GM19395 (cell line): ENCODE measurements at regions not wholly inside any gene's neighbourhood (a gene's known extent, or its start where the extent isn't known, plus 50 kb on each side); places are given as distances from the start of the nearest gene placed in this dataset.
"Not testable (repeated sequence)": the region's sequence is repeated elsewhere in the genome, so short reads cannot be mapped to it uniquely, and the experiment has no call there.

Experiments used
- ATAC-seq: cut with Tn5 transposase; IDR thresholded peaks from one replicate; pipeline ENCODE4 v1.9.1; 2021; ENCODE audit warnings: mild to moderate bottlenecking, moderate library complexity; ENCODE audit not compliant: unreplicated experiment

GRCh38 chr1:149274493-149274892, 171.1 kb upstream of the NBPF9 start:
- ATAC-seq = not testable (repeated sequence)

- ATAC-seq = not testable (repeated sequence)
These were observed 172.5 kb upstream of the NBPF9 start for GRCh38 chr1:149275802-149276201.

GRCh38 chr1:149276496-149276895, 173.1 kb upstream of the NBPF9 start:
- not testable (repeated sequence) for ATAC-seq

GRCh38 chr1:149278156-149278555, 174.8 kb upstream of the NBPF9 start:
- not testable (repeated sequence) for ATAC-seq

- ATAC-seq = not testable (repeated sequence)
These were observed 175.7 kb upstream of the NBPF9 start for GRCh38 chr1:149279015-149279414.

- not testable (repeated sequence) for ATAC-seq
These were observed 176.2 kb upstream of the NBPF9 start for GRCh38 chr1:149279512-149279911.

GRCh38 chr1:149284773-149285172, 181.4 kb upstream of the NBPF9 start:
- ATAC-seq = not testable (repeated sequence)

DNA sequence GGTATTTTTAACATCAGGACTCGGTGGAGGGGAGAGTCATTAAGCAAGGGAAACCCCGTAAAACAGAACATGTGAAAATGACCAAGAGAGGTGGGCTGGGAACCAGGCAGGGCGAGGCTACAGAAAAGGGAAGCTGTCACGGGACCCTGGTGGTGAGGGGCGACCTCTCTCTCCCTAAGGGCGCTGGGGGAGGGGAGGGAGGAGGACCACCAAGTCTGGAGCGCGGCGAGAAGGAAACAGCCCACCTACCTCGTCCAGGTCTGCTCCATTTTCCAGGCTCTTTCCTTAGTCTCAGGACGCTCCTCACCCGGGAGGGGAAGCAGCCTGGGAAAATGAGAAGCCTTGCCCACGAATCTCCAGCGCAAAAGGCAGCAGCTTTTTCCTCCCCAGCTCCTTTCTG, 181.9 kb upstream of the NBPF9 start:
- ATAC-seq = not testable (repeated sequence)

DNA sequence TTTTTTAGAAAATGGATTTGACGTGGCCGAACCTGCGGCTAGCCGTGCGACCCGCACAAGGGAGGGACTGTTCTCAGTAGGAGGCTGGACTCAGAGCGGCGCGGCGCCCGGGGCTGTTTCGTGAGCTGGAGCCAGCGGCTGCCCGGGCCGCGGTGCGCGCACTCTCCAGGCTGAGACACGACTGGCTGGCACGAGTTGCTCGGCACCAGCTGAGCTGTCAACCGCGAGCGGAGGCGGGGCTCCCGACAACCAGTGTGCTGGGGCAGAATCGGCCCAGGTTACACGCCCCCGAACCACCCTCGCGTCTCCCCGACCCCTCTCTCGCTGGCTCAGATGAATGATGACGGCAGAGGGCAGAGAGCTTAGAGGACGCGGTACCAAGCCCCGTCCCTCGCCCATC, 182.3 kb upstream of the NBPF9 start:
- not testable (repeated sequence) for ATAC-seq

- ATAC-seq = not testable (repeated sequence)
These were observed 185.2 kb upstream of the NBPF9 start for GRCh38 chr1:149288580-149288979.

- ATAC-seq = not testable (repeated sequence)
These were observed 174.2 kb upstream of the NBPF19 start for GRCh38 chr1:149300478-149301218.

DNA sequence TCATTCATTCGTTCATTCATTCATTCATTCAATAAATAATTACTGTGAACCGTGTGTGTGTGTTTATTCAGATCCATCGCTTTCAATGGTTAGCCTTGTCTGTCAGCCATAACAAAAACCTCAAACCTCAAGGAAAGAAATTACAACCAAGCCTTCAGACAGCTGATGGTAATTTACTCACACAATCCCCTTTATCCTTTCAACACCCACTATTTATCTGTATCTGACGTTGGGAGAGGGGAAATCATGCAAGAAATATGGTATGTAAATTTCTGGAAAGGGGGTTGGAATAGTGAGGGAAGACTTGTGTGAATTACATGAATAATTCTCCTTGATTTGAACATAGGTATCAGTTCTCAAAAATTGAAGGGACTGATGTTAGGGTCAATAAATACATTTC, 173.6 kb upstream of the NBPF19 start:
- not testable (repeated sequence) for ATAC-seq

DNA sequence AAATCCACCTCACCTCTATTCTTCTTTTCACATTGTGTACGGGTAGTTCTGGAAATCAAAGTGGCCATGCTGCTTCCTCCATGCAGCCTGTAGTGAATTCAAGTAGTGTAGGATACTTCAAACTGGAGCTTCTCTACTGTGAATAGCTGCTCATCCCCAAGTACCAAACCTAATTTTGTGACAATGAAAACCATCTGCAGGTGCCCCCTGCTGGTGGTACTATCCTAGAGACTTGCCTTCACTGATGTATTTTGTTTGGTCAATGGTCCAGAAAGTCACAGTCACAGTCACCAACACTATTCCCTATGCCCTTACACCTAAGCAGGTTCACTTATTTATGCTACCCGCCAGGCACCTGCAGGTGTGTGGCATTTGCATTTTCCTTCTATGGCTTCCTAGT, 170.0 kb upstream of the NBPF19 start:
- ATAC-seq = not testable (repeated sequence)

- ATAC-seq = not testable (repeated sequence)
These were observed 167.2 kb upstream of the NBPF19 start for GRCh38 chr1:149307640-149308039.

GRCh38 chr1:149314921-149315320, 159.9 kb upstream of the NBPF19 start:
- ATAC-seq = not testable (repeated sequence)

- not testable (repeated sequence) for ATAC-seq
These were observed 153.7 kb upstream of the NBPF19 start for GRCh38 chr1:149320971-149321731.

DNA sequence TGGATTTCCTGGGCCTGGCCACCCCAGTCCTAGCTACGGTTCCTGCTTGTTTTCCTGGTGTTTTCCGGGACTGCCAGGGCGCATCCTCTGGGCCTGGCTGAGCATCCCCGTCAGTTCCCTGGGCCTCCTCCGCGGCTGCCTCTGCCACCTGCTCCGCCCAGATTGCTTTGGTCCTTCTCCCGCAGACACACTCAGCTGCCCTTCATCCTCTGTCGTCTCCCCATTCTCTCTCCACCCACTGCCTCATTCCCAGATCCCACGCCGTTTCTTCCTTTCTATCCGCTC, 153.2 kb upstream of the NBPF19 start:
- ATAC-seq = not testable (repeated sequence)

- ATAC-seq = not testable (repeated sequence)
These were observed 144.8 kb upstream of the NBPF19 start for GRCh38 chr1:149330081-149330335.

DNA sequence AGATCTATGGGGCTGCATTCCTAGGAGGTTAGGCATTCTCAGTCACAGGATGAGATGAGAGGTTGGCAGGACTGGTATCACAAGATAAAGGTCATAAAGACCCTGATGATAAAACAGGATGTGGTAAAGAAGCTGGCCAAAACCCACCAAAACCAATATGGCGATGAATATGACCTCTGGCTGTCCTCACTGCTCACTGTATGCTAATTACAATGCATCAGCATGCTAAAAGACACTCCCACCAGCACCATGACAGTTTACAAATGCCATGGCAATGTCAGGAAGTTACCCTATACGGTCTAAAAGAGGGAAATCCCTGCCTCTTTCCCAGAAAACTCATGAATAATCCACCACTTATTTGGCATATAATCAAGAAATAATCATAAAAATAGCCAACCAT, 138.8 kb upstream of the NBPF19 start:
- not testable (repeated sequence) for ATAC-seq

DNA sequence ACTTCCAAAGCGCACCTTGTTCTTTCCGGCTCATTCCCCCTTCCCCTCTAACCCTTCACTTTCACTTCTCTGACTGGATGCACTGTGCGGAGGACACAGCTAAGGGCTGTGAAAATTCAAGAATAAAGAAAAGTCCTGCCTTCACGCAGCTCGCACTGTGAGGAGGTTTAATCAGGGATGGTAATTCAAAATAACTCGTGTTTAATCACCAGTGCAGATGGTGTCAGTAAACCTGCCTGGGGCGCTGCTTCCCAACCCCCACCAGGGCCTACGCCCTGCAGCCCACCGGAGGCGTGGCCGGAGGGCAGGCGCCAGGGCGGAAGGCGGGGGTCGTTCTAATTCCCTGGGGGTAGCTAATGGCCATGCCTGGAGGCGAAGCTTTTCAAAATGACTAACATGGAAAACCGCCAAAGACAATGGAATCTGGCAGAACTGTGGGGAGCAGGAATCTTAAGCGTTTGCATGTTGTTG, 136.6 kb upstream of the NBPF19 start:
- not testable (repeated sequence) for ATAC-seq

DNA sequence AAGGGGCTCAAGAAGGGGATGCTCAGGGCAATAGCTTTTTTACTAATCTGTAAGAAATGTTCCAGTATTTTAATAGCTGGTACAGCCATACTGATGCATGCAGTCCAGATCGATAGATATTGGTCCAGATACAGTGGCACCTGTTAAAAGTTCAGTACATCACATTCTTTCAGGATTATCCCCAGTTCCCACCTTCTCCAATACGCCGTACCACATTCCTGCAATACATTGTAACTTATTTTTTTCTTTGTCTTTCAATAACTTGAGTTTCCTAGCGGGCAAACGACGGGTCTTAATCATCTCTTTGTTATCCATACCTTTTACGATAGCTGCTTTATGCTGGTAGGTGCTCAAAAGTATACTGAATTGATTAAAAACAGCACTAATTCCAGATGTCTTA, 136.1 kb upstream of the NBPF19 start:
- not testable (repeated sequence) for ATAC-seq

DNA sequence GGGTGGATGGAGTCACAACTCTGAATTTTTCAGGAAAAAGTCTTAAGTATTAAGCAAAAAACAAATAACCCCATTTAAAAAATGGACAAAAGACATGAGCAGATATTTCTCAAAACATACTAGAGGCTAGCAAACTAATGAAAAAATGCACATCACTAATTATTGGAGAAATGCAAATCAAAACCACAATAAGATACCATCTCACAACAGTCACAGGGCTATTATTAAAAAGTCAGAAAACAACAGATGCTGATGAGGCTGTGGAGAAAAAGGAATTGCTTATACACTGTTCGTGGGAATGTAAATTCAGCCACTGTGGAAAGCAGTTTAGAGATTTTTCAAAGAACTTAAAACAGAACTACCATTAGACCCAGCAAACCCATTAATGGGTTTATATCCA, 125.4 kb upstream of the NBPF19 start:
- not testable (repeated sequence) for ATAC-seq
